B cell (primary cell): ENCODE measurements at regions not wholly inside any gene's neighbourhood (a gene's known extent, or its start where the extent isn't known, plus 50 kb on each side); places are given as distances from the start of the nearest gene placed in this dataset.

ENCODE experiments used
- ATAC-seq: fragments of 200-7000 bp; cut with Tn5 transposase; one replicate; pipeline ENCODE4 v1.10.0; 2021; ENCODE audit warnings: low read depth, mild to moderate bottlenecking, moderate number of reproducible peaks, moderate library complexity
- CTCF ChIA-PET: fragments of 350-600 bp; sonication (Branson Sonifier 250); formaldehyde crosslinking; loops from one replicate; lab custom pipeline; 2021; ENCODE audit warnings: antibody characterized with exemption, inconsistent platforms; lab: Charles Lee
- POLR2A ChIA-PET: fragments of 350-600 bp; sonication (Branson Sonifier 250); formaldehyde crosslinking; loops from one replicate; lab custom pipeline; 2021; ENCODE audit warnings: antibody characterized with exemption; lab: Charles Lee
- DNase-seq: peaks from one replicate; pipeline ENCODE4 v3.0.0; 2013
- H2AFZ ChIP-seq: 2 replicates; pipeline ENCODE4 v1.6.1; 2012; ENCODE audit warnings: mild to moderate bottlenecking, low read depth, low read length; ENCODE audit not compliant: insufficient read depth, poor library complexity, severe bottlenecking
- H3K27ac ChIP-seq, 2 donors: 1 replicate in 1 of 2; 2 replicates in 1 of 2; pipeline ENCODE4 v1.5.1; 2012 to 2013; ENCODE audit warnings: low read length in 2 of 2, mild to moderate bottlenecking in 2 of 2, moderate library complexity in 1 of 2
- H3K27me3 ChIP-seq, 4 experiments: fragments of 200-600 bp in 1 of 4; sonication (generic) in 1 of 4; replicated peaks in 1 of 4; 1 replicate in 2 of 4; 2 replicates in 2 of 4; pipeline versions ENCODE4 v1.6.1 to v1.7.0; 2013 to 2016; ENCODE audit warnings: low read length in 3 of 4, mild to moderate bottlenecking in 2 of 4, mixed read lengths in 1 of 4, moderate library complexity in 1 of 4; ENCODE audit not compliant: insufficient read depth in 4 of 4, control insufficient read depth in 3 of 4; ENCODE audit errors: control extremely low read depth in 1 of 4
- H3K36me3 ChIP-seq, 2 experiments: replicated peaks in 1 of 2; 1 replicate in 1 of 2; 2 replicates in 1 of 2; pipeline versions ENCODE4 v1.6.1 to v1.7.1; 2013; ENCODE audit warnings: low read length in 1 of 2; ENCODE audit not compliant: insufficient read depth in 2 of 2, control insufficient read depth in 1 of 2; ENCODE audit errors: control extremely low read depth in 1 of 2, extremely low read depth in 1 of 2
- H3K4me1 ChIP-seq, 2 donors: fragments of 200-600 bp in 1 of 2; sonication (generic) in 1 of 2; 1 replicate in 1 of 2; 2 replicates in 1 of 2; pipeline versions ENCODE4 v1.5.1 to v1.6.1; 2013 to 2017; ENCODE audit warnings: low read length in 2 of 2; ENCODE audit not compliant: control insufficient read depth in 2 of 2, insufficient read depth in 2 of 2
- H3K4me2 ChIP-seq: replicated peaks from 2 replicates; pipeline ENCODE3; 2012; ENCODE audit warnings: mild to moderate bottlenecking, low read depth, low read length; ENCODE audit not compliant: poor library complexity, severe bottlenecking
- H3K4me3 ChIP-seq, 5 experiments: fragments of 200-600 bp in 1 of 5; sonication (generic) in 1 of 5; 1 replicate in 3 of 5; 2 replicates in 2 of 5; pipeline versions ENCODE4 v1.5.1 to v1.7.0; 2011 to 2016; ENCODE audit warnings: low read length in 4 of 5, mild to moderate bottlenecking in 4 of 5, low read depth in 2 of 5, control low read depth in 1 of 5, moderate library complexity in 1 of 5; ENCODE audit not compliant: insufficient read depth in 1 of 5; ENCODE audit errors: control extremely low read depth in 1 of 5, extremely low read depth in 1 of 5
- H3K79me2 ChIP-seq: fragments of 200-600 bp; sonication (generic); one replicate; pipeline ENCODE4 v1.6.0; 2016; ENCODE audit warnings: low read length; ENCODE audit not compliant: control insufficient read depth, insufficient read depth
- H3K9ac ChIP-seq: fragments of 200-600 bp; sonication (generic); 2 replicates; pipeline ENCODE4 v1.6.1; 2017; ENCODE audit warnings: mild to moderate bottlenecking, low read length, moderate library complexity
- H3K9me3 ChIP-seq, 3 donors: one replicate each; pipeline versions ENCODE4 v1.6.1 to v1.7.1; 2013; ENCODE audit warnings: low read length in 2 of 3; ENCODE audit not compliant: control insufficient read depth in 2 of 3, insufficient read depth in 1 of 3; ENCODE audit errors: control extremely low read depth in 1 of 3
- H4K20me1 ChIP-seq: 2 replicates; pipeline ENCODE4 v1.6.0; 2012; ENCODE audit warnings: mild to moderate bottlenecking, low read length; ENCODE audit not compliant: insufficient read depth, control insufficient read depth, poor library complexity, severe bottlenecking
- H3K27ac Mint-ChIP-seq: one replicate; pipeline ENCODE4 v1.8.0; 2021; ENCODE audit warnings: mixed read lengths
- H3K27me3 Mint-ChIP-seq: one replicate; pipeline ENCODE4 v1.8.0; 2021; ENCODE audit warnings: mixed read lengths
- H3K4me1 Mint-ChIP-seq: one replicate; pipeline ENCODE4 v1.8.0; 2021; ENCODE audit warnings: mixed read lengths
- H3K4me3 Mint-ChIP-seq: one replicate; pipeline ENCODE4 v1.8.0; 2021; ENCODE audit warnings: mixed read lengths
- H3K9me3 Mint-ChIP-seq: one replicate; pipeline ENCODE4 v1.8.0; 2022; ENCODE audit warnings: mixed read lengths; ENCODE audit not compliant: insufficient read depth
- EZH2 ChIP-seq: IDR thresholded peaks from 2 replicates; pipeline ENCODE4 v1.6.1; 2012; ENCODE audit warnings: borderline replicate concordance, low read depth, mild to moderate bottlenecking, moderate library complexity, low read length; ENCODE audit not compliant: insufficient read depth, poor library complexity, severe bottlenecking
- WGBS: methylation state at CpG from one replicate; pipeline ENCODE4 v1.1.5; 2013; ENCODE audit warnings: missing lambda C conversion rate; ENCODE audit not compliant: insufficient coverage; 5-methylcytosine and 5-hydroxymethylcytosine counted together
- intact Hi-C: fragments of 100-400 bp; cut with micrococcal nuclease; formaldehyde crosslinking; loops from one replicate; pipeline ENCODE4 v1.10.0; 2022
- TF ChIP-seq, protein P1 (sequence below): fragments of 200-600 bp; IDR thresholded peaks from one replicate; pipeline ENCODE4 v1.8.0; 2022; ENCODE audit warnings: antibody characterized with exemption, mild to moderate bottlenecking

DNA sequence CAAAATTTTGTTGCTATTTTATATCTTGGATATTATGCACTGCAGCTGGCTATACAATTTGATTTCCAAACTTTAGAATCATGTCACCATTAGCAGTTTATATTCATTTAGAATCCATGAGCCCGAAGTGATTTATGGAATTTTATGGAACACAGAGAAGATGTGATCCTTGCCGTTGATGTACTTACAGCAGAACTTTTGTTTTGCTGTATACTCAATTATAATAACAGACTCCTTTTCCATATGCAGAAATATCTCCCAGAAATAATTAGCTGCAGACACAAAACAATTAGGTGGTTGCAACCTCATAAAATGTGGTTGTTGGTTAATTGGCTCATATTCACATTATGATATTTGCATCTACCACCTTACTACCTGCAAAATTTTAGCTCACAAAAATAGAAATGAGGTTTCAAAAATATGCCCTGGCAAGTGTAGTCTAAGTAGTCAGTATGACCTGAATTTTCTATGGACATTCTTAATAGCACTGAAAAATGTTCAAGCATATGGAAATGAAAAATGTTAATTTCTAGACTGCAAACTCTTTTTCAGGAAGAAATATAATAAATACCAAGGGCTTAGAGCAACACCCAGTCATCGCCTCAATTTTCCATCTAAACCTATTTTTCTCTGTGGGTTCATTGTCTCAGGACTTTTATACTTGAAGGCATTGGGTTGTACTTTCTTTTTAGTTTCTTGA lies 997.6 kb downstream of the MCTP2 start:
- H3K27me3 Mint-ChIP-seq: no peaks in the 10 kb centered on the region

DNA sequence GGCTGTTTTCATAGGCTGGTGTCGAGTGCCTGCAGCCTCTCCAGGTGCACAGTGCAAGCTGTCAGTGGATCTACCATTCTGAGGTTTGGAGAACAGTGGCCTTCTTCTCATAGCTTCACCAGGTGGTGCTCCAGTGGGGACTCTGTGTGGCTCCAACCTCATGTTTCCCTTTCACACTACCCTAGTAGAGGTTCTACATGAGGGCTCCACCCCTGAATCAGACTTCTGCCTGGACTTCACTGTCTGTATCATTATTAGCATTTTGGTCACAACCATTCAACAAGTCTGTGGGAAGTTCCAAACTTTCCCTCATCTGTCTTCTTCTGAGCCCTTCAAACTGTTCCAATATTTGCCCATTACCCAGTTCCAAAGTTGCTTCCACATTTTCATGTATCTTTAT lies 1003.7 kb downstream of the MCTP2 start:
- ATAC-seq: no peak
- Mint-ChIP-seq H3K27me3 (no peaks in the 10 kb centered on the region), H3K27ac (no peak overlapping the region), H3K9me3 (peaks cover 16% of the 10 kb centered on the region), H3K4me1 (no peaks in the 10 kb centered on the region), H3K4me3 (no peak overlapping the region)
- DNase-seq: no peak
- ChIA-PET POLR2A (no interaction called here), CTCF (no interaction called here)
- TF ChIP-seq, protein P1, sequence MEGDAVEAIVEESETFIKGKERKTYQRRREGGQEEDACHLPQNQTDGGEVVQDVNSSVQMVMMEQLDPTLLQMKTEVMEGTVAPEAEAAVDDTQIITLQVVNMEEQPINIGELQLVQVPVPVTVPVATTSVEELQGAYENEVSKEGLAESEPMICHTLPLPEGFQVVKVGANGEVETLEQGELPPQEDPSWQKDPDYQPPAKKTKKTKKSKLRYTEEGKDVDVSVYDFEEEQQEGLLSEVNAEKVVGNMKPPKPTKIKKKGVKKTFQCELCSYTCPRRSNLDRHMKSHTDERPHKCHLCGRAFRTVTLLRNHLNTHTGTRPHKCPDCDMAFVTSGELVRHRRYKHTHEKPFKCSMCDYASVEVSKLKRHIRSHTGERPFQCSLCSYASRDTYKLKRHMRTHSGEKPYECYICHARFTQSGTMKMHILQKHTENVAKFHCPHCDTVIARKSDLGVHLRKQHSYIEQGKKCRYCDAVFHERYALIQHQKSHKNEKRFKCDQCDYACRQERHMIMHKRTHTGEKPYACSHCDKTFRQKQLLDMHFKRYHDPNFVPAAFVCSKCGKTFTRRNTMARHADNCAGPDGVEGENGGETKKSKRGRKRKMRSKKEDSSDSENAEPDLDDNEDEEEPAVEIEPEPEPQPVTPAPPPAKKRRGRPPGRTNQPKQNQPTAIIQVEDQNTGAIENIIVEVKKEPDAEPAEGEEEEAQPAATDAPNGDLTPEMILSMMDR: no peak
- no peak for TF ChIP-seq EZH2
- H3K9ac ChIP-seq: no peak overlapping the region
- 100% methylated on average over 1 of the region's 1 CpG for WGBS
- H3K4me1 ChIP-seq: no peaks in the 10 kb centered on the region
- H3K36me3 ChIP-seq: no peaks in the 10 kb centered on the region
- H4K20me1 ChIP-seq: no peaks in the 10 kb centered on the region
- no peaks in the 10 kb centered on the region for H3K27me3 ChIP-seq
- no peaks in the 10 kb centered on the region for H3K79me2 ChIP-seq
- H3K9me3 ChIP-seq: peaks cover 1 to 12% (median 8%) of the 10 kb centered on the region in 3 donors
- H3K4me3 ChIP-seq: no peak overlapping the region
- no peak overlapping the region for H3K27ac ChIP-seq
- intact Hi-C loops: no loop called here
- no peak overlapping the region for H3K4me2 ChIP-seq
- no peak overlapping the region for H2AFZ ChIP-seq

More for the DNA sequence above, 997.6 kb downstream of the MCTP2 start:
- Histone ChIP-seq H3K79me2 (no peaks in the 10 kb centered on the region), H4K20me1 (no peaks in the 10 kb centered on the region), H3K4me2 (no peak overlapping the region), H3K4me3 (no peak overlapping the region), H3K9ac (no peak overlapping the region), H3K9me3 (peaks cover under 1 to 2% (median 1%) of the 10 kb centered on the region in 3 donors), H3K4me1 (no peaks in the 10 kb centered on the region), H3K27ac (no peak overlapping the region), H3K36me3 (no peaks in the 10 kb centered on the region), H2AFZ (no peak overlapping the region), H3K27me3 (no peaks in the 10 kb centered on the region)
- TF ChIP-seq, protein P1: no peak
- no peak for TF ChIP-seq EZH2
- no peaks in the 10 kb centered on the region for H3K4me1 Mint-ChIP-seq
- H3K4me3 Mint-ChIP-seq: no peak overlapping the region
- no CpG with 5 or more reads among the region's 3 CpGs for WGBS
- intact Hi-C loops: no loop called here
- H3K9me3 Mint-ChIP-seq: peaks cover 8% of the 10 kb centered on the region
- H3K27ac Mint-ChIP-seq: no peak overlapping the region
- ATAC-seq: no peak
- no peak for DNase-seq
- CTCF ChIA-PET: no interaction called here
- POLR2A ChIA-PET: no interaction called here
